CD14-positive monocyte (primary cell): ENCODE measurements at regions not wholly inside any gene's neighbourhood (a gene's known extent, or its start where the extent isn't known, plus 50 kb on each side); places are given as distances from the start of the nearest gene placed in this dataset.

Experiments used
- DNase-seq, 3 donors: peaks; one replicate each; pipeline ENCODE4 v3.0.0-alpha.2; 2011 to 2022
- H2AFZ ChIP-seq: 2 replicates; pipeline ENCODE4 v1.6.0; 2012; ENCODE audit warnings: mild to moderate bottlenecking, low read depth, low read length, inconsistent platforms; ENCODE audit not compliant: insufficient read depth, poor library complexity, severe bottlenecking
- H3K27ac ChIP-seq, 2 donors: 1 replicate in 1 of 2; 2 replicates in 1 of 2; pipeline ENCODE4 v1.5.1; 2012 to 2013; ENCODE audit warnings: low read length in 2 of 2, control low read depth in 1 of 2, inconsistent platforms in 1 of 2, low read depth in 1 of 2, mild to moderate bottlenecking in 1 of 2
- H3K27me3 ChIP-seq, 2 donors: one replicate each; pipeline versions ENCODE4 v1.6.0 to v1.6.1; 2011 to 2013; ENCODE audit warnings: low read length in 2 of 2; ENCODE audit not compliant: control insufficient read depth in 2 of 2, insufficient read depth in 2 of 2
- H3K36me3 ChIP-seq, 2 donors: replicated peaks in 1 of 2; 1 replicate in 1 of 2; 2 replicates in 1 of 2; pipeline versions ENCODE4 v1.5.1 to v1.6.1; 2012 to 2013; ENCODE audit warnings: low read length in 2 of 2, control low read depth in 1 of 2, inconsistent platforms in 1 of 2, mild to moderate bottlenecking in 1 of 2; ENCODE audit not compliant: insufficient read depth in 2 of 2, control insufficient read depth in 1 of 2
- H3K4me1 ChIP-seq, 2 donors: 1 replicate in 1 of 2; 2 replicates in 1 of 2; pipeline versions ENCODE4 v1.5.1 to v1.6.1; 2012 to 2013; ENCODE audit warnings: low read length in 2 of 2, control low read depth in 1 of 2, inconsistent platforms in 1 of 2, mild to moderate bottlenecking in 1 of 2, moderate library complexity in 1 of 2; ENCODE audit not compliant: insufficient read depth in 2 of 2, control insufficient read depth in 1 of 2
- H3K4me2 ChIP-seq: replicated peaks from 2 replicates; pipeline ENCODE3; 2012; ENCODE audit warnings: low read length, moderate library complexity, mild to moderate bottlenecking; ENCODE audit not compliant: poor library complexity, severe bottlenecking; ENCODE audit errors: extremely low read depth
- H3K4me3 ChIP-seq, 3 experiments: fragments of 200-600 bp in 1 of 3; sonication (generic) in 1 of 3; replicated peaks in 1 of 3; 1 replicate in 2 of 3; 2 replicates in 1 of 3; pipeline ENCODE4 v1.5.1; 2011 to 2013; ENCODE audit warnings: low read length in 3 of 3, mild to moderate bottlenecking in 3 of 3, control low read depth in 2 of 3, low read depth in 2 of 3, inconsistent platforms in 1 of 3, moderate library complexity in 1 of 3
- H3K79me2 ChIP-seq: 2 replicates; pipeline ENCODE4 v1.6.0; 2012; ENCODE audit warnings: mild to moderate bottlenecking, control low read depth, inconsistent platforms, low read length, moderate library complexity; ENCODE audit not compliant: insufficient read depth
- H3K9ac ChIP-seq: 2 replicates; pipeline ENCODE4 v1.6.0; 2017; ENCODE audit warnings: low read length, mild to moderate bottlenecking; ENCODE audit not compliant: insufficient read depth, poor library complexity, severe bottlenecking
- H3K9me3 ChIP-seq, 2 donors: replicated peaks in 1 of 2; 1 replicate in 1 of 2; 2 replicates in 1 of 2; pipeline versions ENCODE4 v1.5.1 to v1.6.1; 2012 to 2013; ENCODE audit warnings: low read length in 2 of 2, control low read depth in 1 of 2; ENCODE audit not compliant: control insufficient read depth in 1 of 2, insufficient read depth in 1 of 2
- H4K20me1 ChIP-seq: 2 replicates; pipeline ENCODE4 v1.6.0; 2012; ENCODE audit warnings: mild to moderate bottlenecking, low read length, control low read depth, moderate library complexity; ENCODE audit not compliant: insufficient read depth
- H3K27ac Mint-ChIP-seq, 7 donors: one replicate each; pipeline ENCODE4 v1.8.0; 2020; ENCODE audit warnings: mild to moderate bottlenecking in 7 of 7, mixed read lengths in 7 of 7, moderate library complexity in 6 of 7, inconsistent platforms in 2 of 7
- H3K27me3 Mint-ChIP-seq, 3 donors: one replicate each; pipeline ENCODE4 v1.8.0; 2021 to 2022; ENCODE audit warnings: low read depth in 3 of 3, mild to moderate bottlenecking in 3 of 3, mixed read lengths in 3 of 3, moderate library complexity in 3 of 3, inconsistent platforms in 1 of 3
- H3K36me3 Mint-ChIP-seq, 2 donors: one replicate each; pipeline ENCODE4 v1.8.0; 2020; ENCODE audit warnings: mixed read lengths in 2 of 2, inconsistent platforms in 1 of 2, mild to moderate bottlenecking in 1 of 2
- H3K4me1 Mint-ChIP-seq: one replicate; pipeline ENCODE4 v1.8.0; 2020; ENCODE audit warnings: mild to moderate bottlenecking, mixed read lengths
- H3K4me3 Mint-ChIP-seq, 2 donors: one replicate each; pipeline ENCODE4 v1.8.0; 2020; ENCODE audit warnings: mild to moderate bottlenecking in 2 of 2, mixed read lengths in 2 of 2, moderate library complexity in 1 of 2
- H3K9me3 Mint-ChIP-seq, 7 donors: one replicate each; pipeline ENCODE4 v1.8.0; 2020 to 2022; ENCODE audit warnings: mixed read lengths in 7 of 7, mild to moderate bottlenecking in 6 of 7, moderate library complexity in 6 of 7, inconsistent platforms in 2 of 7
- CTCF ChIP-seq: fragments of 200-600 bp; IDR thresholded peaks from one replicate; pipeline ENCODE4 v1.8.0; 2022; ENCODE audit warnings: antibody characterized with exemption, mild to moderate bottlenecking
- WGBS: methylation state at CpG from one replicate; pipeline ENCODE4 v1.1.5; 2013; ENCODE audit warnings: missing lambda C conversion rate; ENCODE audit not compliant: insufficient coverage; 5-methylcytosine and 5-hydroxymethylcytosine counted together
- intact Hi-C, 2 donors: fragments of 100-400 bp; cut with micrococcal nuclease; formaldehyde crosslinking; loops; one replicate each; pipeline versions ENCODE4 v1.15.0 to v1.15.1; 2023

GRCh38 chr9:115671963-115672305 lies 481.7 kb upstream of the PAPPA start:
- Mint-ChIP-seq H3K27me3 (peaks cover 0 to 3% (median 0%) of the 10 kb centered on the region in 3 donors), H3K27ac (no peak overlapping the region), H3K4me1 (no peaks in the 10 kb centered on the region), H3K9me3 (peaks cover 2 to 15% (median 5%) of the 10 kb centered on the region in 7 donors), H3K36me3 (no peaks in the 10 kb centered on the region), H3K4me3 (no peak overlapping the region)
- intact Hi-C loops = no loop called here
- Histone ChIP-seq H3K36me3 (no peaks in the 10 kb centered on the region), H3K27me3 (no peaks in the 10 kb centered on the region), H3K4me2 (no peak overlapping the region), H3K9ac (no peak overlapping the region), H3K4me1 (no peaks in the 10 kb centered on the region), H3K27ac (no peak overlapping the region), H3K79me2 (no peaks in the 10 kb centered on the region), H3K9me3 (peaks cover 4 to 5% of the 10 kb centered on the region in 2 donors), H4K20me1 (no peaks in the 10 kb centered on the region), H3K4me3 (no peak overlapping the region), H2AFZ (no peak overlapping the region)
- WGBS = no CpG with 5 or more reads among the region's 1 CpG
- no peak for DNase-seq
- no peak for TF ChIP-seq CTCF

GRCh38 chr9:115672477-115673316 lies 480.9 kb upstream of the PAPPA start:
- no peak overlapping the region for H2AFZ ChIP-seq
- no peaks in the 10 kb centered on the region for H3K4me1 ChIP-seq
- H3K4me2 ChIP-seq = no peak overlapping the region
- H3K36me3 Mint-ChIP-seq = no peaks in the 10 kb centered on the region
- no peaks in the 10 kb centered on the region for H3K4me1 Mint-ChIP-seq
- H3K27ac ChIP-seq = no peak overlapping the region
- no peaks in the 10 kb centered on the region for H4K20me1 ChIP-seq
- H3K9me3 Mint-ChIP-seq = peaks cover 2 to 14% (median 5%) of the 10 kb centered on the region in 7 donors
- peaks cover 5 to 6% of the 10 kb centered on the region in 2 donors for H3K9me3 ChIP-seq
- no peaks in the 10 kb centered on the region for H3K79me2 ChIP-seq
- peaks cover 0 to 3% (median 0%) of the 10 kb centered on the region in 3 donors for H3K27me3 Mint-ChIP-seq
- no peaks in the 10 kb centered on the region for H3K27me3 ChIP-seq
- no peak overlapping the region for H3K4me3 ChIP-seq
- DNase-seq = no peak
- no peak overlapping the region for H3K27ac Mint-ChIP-seq
- no peaks in the 10 kb centered on the region for H3K36me3 ChIP-seq
- H3K4me3 Mint-ChIP-seq = no peak overlapping the region
- intact Hi-C loops = no loop called here
- no peak overlapping the region for H3K9ac ChIP-seq
- WGBS = 85% methylated on average over 2 of the region's 7 CpGs
- TF ChIP-seq CTCF = no peak
